AML-193 (cell line): ENCODE measurements at regions not wholly inside any gene's neighbourhood (a gene's known extent, or its start where the extent isn't known, plus 50 kb on each side); places are given as distances from the start of the nearest gene placed in this dataset.
"Not testable (repeated sequence)": the region's sequence is repeated elsewhere in the genome, so short reads cannot be mapped to it uniquely, and the experiment has no call there.

Source experiments
- DNase-seq, 2 experiments: peaks; one replicate each; lab custom pipeline; 2025; lab: John Stamatoyannopoulos, UW

GRCh38 chrX:122344816-122345215, 839.3 kb upstream of the GRIA3 start:
- no peak for DNase-seq

GRCh38 chrX:122363112-122363795, 820.8 kb upstream of the GRIA3 start:
- DNase-seq: no peak

- not testable (repeated sequence) for DNase-seq
These were observed 808.5 kb upstream of the GRIA3 start for GRCh38 chrX:122375533-122375932.

GRCh38 chrX:122389005-122389404, 795.1 kb upstream of the GRIA3 start:
- DNase-seq: no peak

DNA sequence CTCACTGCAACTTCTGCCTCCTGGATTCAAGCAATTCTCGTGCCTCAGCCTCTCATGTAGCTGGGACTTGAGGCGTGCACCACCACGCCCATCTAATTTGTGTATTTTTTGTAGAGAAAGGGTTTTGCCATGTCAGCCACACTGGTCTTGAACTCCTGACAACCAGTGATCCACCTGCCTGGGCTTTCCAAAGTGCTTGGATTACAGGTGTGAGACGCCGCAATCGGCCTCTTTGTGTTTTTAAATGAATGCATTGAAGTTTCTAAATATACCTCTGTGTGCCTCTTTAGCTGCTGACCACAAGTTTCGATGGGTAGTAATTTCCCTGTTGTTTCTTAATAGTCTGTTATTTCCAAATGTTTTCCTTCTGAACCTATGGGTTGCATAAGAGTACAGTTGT, 765.3 kb upstream of the GRIA3 start:
- DNase-seq: no peak

- no peak for DNase-seq
These were observed 762.5 kb upstream of the GRIA3 start for GRCh38 chrX:122421434-122422121.

DNA sequence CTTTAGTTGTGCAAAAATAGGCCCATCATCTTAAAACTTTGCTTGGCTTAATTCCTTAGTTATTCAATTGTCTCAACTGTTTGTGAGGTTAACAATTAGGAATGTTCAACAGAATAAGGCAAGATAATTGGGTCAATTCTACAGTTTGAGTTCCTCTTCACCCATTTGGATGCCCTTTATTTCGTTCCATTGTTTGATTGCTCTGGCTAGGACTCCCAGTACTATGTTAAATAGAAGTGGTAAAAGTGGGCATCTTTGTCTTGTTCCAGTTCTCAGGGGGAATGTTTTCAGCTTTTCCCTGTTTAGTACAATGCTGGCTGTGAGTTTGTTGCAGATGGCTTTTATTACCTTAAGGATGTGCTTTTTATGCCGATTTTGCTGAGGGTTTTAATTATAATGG, 761.5 kb upstream of the GRIA3 start:
- no peak for DNase-seq

DNA sequence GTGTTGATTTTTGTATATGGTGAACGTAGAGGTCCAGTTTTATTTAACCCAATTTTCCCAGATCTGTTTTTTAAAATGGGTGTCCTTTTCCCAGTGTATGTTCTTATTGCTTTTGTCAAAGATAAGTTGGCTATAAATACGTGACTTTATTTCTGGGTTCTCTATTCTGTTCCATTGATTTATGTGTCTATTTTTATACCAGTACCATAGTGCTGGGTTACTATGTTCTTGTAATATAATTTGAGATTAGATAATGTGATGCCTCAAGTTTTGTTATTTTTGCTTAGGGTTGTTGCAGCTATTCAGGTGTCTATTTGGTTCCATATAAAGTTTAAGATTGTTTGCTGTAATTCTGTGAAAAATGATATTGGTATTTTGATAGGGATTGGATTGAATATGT, 749.1 kb upstream of the GRIA3 start:
- DNase-seq: no peak

DNA sequence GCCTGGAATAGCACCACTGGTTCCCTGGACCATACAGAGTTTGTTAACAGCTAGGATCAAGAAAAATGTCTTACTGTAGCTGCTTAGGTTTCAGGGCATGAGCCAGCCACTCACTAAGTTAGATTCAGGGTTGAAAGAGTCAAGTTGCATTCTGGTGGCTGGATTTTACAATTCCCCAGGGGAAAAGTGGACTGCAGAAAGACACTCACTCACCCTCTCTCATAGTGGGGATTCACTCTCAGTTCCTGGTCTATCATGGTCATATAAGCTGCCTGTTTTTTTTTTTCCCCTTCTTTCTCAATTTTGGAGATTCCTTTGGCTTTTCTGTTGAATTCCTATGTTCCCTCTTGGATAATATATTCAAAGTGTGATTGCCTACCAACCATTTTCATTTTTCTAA, 744.2 kb upstream of the GRIA3 start:
- no peak for DNase-seq

DNA sequence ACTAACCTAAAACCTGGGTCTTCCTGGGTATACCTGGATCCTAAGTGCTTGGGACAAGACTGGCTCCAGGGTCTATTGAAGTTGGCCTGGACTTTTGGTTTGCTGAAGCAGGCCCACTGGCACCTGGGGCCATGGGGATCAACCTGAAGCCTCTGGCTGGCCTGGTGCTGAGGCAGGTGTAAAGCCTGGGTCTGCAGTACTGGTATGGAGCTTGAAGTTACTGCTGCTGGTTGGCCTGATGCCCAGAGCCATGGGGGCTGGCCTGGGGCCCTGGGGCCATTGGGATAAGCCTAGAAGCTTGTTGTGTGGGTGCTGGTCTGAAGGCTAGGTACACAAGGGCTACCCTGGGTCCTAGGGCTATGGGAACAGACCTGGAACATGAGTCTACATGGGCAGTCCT, 743.2 kb upstream of the GRIA3 start:
- no peak for DNase-seq

DNA sequence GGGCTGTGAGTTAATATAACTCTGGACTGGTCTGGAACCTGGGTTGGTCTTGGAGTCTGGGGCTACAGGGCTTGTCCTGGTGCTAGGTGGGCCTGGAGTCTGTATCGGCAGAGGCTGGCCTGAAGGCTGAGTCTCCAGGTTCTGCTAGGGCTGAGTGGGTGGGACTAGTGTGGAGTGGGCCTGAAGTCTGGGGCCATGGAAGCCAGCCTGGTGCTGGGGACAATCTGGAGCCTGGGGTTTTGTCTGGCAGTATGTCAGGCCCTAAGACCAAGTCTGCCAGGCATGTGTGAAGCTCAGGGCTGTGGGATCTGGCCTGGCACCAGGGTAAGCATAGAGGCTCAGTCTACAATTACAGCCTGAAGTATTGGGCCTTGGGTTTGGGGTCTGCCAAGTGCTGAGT, 742.6 kb upstream of the GRIA3 start:
- no peak for DNase-seq

GRCh38 chrX:122445466-122445865, 738.6 kb upstream of the GRIA3 start:
- DNase-seq: no peak

DNA sequence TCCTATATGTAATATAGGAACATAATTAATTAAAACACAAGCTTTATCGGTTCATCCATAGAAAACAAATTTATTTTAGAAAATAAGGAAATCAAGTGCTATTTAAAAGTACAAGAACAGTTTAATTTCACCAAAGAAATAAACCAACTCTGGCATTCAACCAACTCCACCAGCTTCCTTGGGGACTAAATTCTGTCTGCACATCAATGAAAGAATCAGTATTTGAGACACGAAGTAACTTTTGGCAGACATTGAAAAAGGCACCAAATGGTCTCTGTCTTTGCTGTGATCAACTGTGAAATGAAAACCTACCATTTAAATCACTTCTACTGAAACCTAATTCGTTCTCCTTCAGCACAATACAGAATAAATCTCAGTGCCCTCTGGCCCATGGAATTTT, 719.7 kb upstream of the GRIA3 start:
- no peak for DNase-seq

DNA sequence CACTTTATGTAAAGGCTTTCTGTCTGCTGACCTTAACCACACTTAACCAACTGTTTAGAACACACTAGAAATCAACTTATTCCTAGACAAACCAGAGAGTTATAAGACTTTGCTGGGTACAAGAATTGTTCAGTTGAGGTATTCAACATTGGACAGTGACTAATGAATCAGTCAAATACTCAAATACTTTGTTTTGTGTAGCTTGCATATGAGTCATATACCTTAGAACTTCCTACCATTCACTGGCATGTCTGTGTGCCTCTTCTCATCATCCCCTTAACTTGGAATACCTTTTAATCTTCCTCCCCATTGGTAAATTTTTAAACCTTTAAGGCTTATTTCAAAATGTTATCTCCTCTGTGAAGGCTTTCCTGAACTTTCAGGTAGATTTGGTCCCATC, 708.8 kb upstream of the GRIA3 start:
- no peak for DNase-seq

DNA sequence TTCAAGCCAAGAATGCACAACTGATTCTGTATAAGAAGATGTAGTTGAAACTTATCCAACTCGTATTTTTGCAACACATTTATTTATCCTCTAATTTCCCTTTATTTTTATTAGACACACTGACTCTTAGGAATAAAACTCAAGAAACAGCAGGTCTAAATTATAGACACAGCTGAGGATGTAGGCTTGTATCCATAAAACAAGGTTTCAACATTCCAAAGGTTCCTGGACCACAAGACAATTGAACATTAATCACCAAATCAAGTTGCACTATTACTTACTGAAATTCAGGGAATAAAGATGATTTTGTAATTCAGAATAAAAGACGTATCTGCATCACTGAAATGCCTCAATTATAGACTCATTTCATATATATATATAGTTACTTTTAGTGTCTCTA, 683.5 kb upstream of the GRIA3 start:
- DNase-seq: no peak

- no peak for DNase-seq
These were observed 682.4 kb upstream of the GRIA3 start for GRCh38 chrX:122501652-122502051.

DNA sequence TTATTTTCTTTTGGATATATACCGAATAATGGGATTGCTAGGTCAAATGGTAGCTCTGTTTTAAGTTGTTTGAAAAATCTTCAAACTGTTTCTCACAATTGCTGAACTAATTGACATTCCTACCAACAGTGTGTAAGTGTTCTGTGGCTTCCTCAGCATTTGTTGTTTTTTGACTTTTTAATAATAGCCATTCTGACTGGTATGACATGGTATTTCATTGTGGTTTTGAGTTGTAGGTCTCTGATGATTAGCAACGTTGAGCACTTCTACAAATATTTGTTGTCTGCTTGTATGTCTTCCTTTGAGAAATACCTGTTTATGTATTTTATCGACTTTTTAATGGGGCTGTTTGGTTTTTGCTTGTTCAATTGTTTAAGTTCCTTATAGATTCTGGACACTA, 680.1 kb upstream of the GRIA3 start:
- no peak for DNase-seq

DNA sequence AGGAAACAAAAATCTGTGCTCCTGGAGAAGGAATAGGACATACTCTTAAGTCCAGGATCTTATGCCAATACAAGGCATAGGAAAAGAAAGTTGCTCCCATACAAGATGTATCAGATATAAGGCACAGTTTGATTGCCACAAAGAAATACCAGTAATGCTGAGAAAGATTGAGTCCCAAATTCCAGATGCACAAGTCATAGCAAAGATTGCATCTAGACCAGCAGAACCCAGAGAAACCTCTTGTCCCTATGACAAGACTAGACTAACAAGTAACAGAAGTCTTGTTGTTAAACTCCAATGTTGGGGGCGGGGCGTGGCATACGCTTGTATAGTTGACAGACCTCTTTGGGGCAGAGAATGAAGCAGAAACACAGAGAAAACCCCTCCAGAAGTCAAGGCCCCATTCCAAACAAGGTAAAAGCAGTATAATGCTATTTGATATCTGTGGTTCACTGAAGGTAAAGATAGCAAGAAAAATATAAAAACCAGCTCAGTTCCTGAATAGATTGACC, 671.5 kb upstream of the GRIA3 start:
- DNase-seq: no peak

DNA sequence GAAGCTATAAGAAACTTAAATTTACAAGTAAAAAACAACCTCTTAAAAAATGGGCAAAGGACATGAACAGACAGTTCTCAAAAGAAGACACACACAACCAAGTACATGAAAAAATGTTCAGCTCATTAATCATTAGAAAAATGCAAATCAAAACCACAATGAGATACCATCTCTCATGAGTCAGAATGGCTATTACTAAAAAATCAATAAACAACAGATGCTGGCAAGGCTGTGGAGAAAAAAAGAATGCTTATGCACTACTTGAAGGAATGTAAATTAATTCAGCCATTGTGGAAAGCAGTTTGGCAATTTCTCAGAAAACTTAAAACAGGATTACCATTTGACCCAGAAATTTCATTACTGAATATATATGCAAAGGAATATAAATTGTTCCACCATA, 666.3 kb upstream of the GRIA3 start:
- DNase-seq: no peak

GRCh38 chrX:122545778-122546177, 638.3 kb upstream of the GRIA3 start:
- DNase-seq: no peak

DNA sequence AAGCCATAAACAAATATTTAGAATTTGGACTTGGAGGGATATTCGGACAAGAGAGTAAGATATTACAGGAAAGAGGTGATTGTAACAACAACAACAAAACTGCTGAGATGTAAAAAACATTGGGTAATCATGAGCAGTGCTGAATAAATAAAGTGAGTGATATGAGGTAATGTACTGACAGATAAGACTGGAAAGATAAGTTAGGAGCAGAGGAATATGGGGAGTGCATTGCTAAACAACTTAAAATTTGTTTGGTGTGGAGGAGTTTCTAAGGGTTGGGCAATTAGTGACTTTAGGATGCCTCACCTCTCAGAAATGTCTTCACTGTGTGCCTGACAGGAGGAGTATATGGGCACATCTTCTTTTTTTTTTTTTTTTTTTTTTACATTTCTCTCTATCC, 637.8 kb upstream of the GRIA3 start:
- no peak for DNase-seq

- no peak for DNase-seq
These were observed 631.7 kb upstream of the GRIA3 start for GRCh38 chrX:122552286-122552800.

DNA sequence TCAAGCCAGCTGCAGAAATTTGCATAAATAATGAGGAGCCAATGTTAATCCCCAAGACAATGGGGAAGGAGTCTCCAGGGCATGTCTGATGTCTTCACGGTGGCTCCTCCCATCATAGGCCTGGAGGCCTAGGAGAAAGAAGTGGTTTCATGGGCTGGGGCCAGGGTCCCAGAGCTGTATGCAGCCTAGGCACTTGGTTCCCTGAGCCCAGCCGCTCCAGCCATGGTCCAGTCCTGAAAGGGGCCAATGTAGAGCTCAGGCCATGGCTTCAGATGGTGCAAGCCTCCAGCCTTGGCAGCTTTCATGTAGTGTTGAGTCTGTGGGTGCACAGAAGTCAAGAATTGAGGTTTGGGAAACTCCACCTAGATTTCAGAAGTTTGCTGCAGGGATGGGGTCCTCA, 628.2 kb upstream of the GRIA3 start:
- no peak for DNase-seq

DNA sequence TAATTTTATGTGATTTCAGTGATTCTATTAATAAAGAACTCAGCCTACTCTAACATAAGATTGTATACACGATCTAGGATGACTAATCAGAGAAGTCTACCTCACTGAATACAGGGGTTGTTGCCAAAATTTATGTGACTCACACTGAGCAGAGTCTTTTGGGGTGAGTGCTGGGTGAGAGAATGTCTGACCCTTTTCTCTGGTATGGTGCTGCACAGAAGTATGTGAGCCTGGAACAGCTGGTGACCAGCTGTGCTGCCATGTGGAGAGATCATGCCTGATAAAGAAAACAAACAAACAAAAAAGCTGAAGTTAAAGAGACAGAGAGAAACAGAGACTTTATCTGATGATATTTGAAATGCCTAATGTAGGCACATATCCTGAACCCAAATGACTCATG, 618.1 kb upstream of the GRIA3 start:
- DNase-seq: no peak
